ENCODE measurements at regions not wholly inside any gene's neighbourhood (a gene's known extent, or its start where the extent isn't known, plus 50 kb on each side); places are given as distances from the start of the nearest gene placed in this dataset.
"Not testable (repeated sequence)": the region's sequence is repeated elsewhere in the genome, so short reads cannot be mapped to it uniquely, and the experiment has no call there.

DNA sequence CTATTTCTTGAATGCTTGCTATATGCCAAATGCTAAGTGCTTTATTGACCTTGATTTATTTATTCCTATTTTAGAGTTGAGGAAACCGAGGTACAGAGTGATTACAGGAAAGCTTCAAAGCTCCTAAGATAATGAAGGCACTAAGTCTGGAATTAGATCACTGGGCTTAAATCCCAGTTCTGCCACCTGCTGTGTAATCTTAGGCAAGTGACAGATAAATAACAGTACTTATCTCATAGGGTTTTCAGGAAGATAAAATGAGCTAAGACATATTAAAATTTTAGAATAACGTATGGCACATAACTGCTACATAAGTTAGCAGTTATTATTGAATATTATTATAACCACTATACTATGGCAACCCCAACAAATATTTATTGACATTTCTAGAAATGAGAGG is 843.8 kb downstream of the DTWD2 start:
- H3K27me3 ChIP-seq (ENCODE audit: control insufficient read depth, insufficient read depth, low read length) = no peaks in the 10 kb centered on the region
- H3K36me3 ChIP-seq (ENCODE audit: control insufficient read depth, low read depth, low read length) = no peaks in the 10 kb centered on the region
- no peak overlapping the region for H3K4me3 ChIP-seq (ENCODE audit: low read length)
- H3K9ac ChIP-seq (ENCODE audit: low read length) = no peak overlapping the region
- no peaks in the 10 kb centered on the region for H3K9me3 ChIP-seq (ENCODE audit: control insufficient read depth, low read depth, low read length)
- H3K27ac ChIP-seq (ENCODE audit: low read length) = no peak overlapping the region
- no peaks in the 10 kb centered on the region for H3K4me1 ChIP-seq (ENCODE audit: control insufficient read depth, low read depth, low read length)

DNA sequence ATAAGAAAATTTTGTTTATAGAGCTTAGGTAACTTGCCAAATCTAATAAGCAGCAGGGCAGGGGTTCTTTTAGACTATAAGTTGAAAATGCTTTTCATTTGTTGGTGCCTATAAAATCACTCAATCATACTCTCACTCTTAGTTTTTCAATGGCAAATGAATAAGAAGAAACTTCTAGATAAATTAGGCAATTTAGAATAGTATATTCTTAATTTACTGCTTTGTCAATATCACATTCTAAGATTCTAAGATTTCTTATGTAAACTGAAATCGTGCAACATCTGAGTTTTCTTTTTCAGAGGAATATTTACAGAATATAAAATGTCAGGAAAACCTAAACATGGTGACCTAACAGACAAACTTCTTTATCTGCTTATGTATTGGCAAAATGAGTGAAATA is 849.0 kb downstream of the DTWD2 start:
- H3K27ac ChIP-seq (ENCODE audit: low read length) = no peak overlapping the region
- H3K9me3 ChIP-seq (ENCODE audit: control insufficient read depth, low read depth, low read length) = no peaks in the 10 kb centered on the region
- no peak overlapping the region for H3K4me3 ChIP-seq (ENCODE audit: low read length)
- no peaks in the 10 kb centered on the region for H3K4me1 ChIP-seq (ENCODE audit: control insufficient read depth, low read depth, low read length)
- H3K27me3 ChIP-seq (ENCODE audit: control insufficient read depth, insufficient read depth, low read length) = no peaks in the 10 kb centered on the region
- no peaks in the 10 kb centered on the region for H3K36me3 ChIP-seq (ENCODE audit: control insufficient read depth, low read depth, low read length)
- no peak overlapping the region for H3K9ac ChIP-seq (ENCODE audit: low read length)

DNA sequence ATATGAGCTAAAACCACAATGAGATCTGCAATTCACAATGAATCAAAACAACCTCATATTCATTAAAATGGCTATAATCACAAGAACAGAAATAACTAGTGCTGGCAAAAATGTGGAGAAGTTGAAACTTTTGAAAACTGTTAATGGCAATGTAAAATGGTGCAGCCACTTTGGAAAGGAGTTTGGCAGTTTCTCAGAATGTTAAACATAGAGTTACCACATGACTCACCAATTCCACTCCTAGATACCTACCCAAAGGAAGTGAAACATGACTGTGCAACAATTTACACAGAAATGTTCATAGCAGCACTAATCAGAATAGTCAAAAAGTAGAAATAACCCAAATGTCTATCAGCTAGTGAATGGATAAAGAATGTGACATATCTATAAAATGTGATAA is 862.2 kb downstream of the DTWD2 start:
- no peak overlapping the region for H3K9ac ChIP-seq (ENCODE audit: low read length)
- H3K9me3 ChIP-seq (ENCODE audit: control insufficient read depth, low read depth, low read length) = no peaks in the 10 kb centered on the region
- no peak overlapping the region for H3K4me3 ChIP-seq (ENCODE audit: low read length)
- H3K36me3 ChIP-seq (ENCODE audit: control insufficient read depth, low read depth, low read length) = no peaks in the 10 kb centered on the region
- no peaks in the 10 kb centered on the region for H3K4me1 ChIP-seq (ENCODE audit: control insufficient read depth, low read depth, low read length)
- no peak overlapping the region for H3K27ac ChIP-seq (ENCODE audit: low read length)
- no peaks in the 10 kb centered on the region for H3K27me3 ChIP-seq (ENCODE audit: control insufficient read depth, insufficient read depth, low read length)

DNA sequence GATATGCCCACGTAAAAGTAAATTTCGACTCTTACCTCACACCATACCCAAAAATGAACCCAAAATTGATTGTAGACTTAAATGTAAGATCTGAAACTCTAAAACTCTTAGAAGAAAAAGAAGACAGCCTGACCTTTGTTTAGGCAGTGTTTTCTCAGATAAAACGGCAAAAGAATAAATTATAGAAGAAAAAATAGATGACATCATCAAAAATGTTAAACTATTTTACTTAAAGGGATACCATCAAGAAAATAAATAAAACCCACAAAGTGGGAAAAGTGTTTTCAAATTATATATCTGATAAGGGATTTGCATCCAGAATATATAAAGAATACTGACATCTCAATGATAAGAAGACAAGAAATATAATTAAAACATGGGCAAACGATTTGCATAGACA is 862.7 kb downstream of the DTWD2 start:
- no peak overlapping the region for H3K4me3 ChIP-seq (ENCODE audit: low read length)

GRCh38 chr5:118121258-118121657 is 867.1 kb downstream of the DTWD2 start:
- Histone ChIP-seq H3K27me3 (ENCODE audit: control insufficient read depth, insufficient read depth, low read length) (no peaks in the 10 kb centered on the region), H3K4me1 (ENCODE audit: control insufficient read depth, low read depth, low read length) (no peaks in the 10 kb centered on the region), H3K4me3 (ENCODE audit: low read length) (no peak overlapping the region), H3K36me3 (ENCODE audit: control insufficient read depth, low read depth, low read length) (no peaks in the 10 kb centered on the region), H3K9me3 (ENCODE audit: control insufficient read depth, low read depth, low read length) (no peaks in the 10 kb centered on the region), H3K9ac (ENCODE audit: low read length) (no peak overlapping the region), H3K27ac (ENCODE audit: low read length) (no peak overlapping the region)

More for the DNA sequence above, 862.7 kb downstream of the DTWD2 start:
- Histone ChIP-seq H3K36me3 (ENCODE audit: control insufficient read depth, low read depth, low read length) (no peaks in the 10 kb centered on the region), H3K9ac (ENCODE audit: low read length) (no peak overlapping the region), H3K27ac (ENCODE audit: low read length) (no peak overlapping the region), H3K4me1 (ENCODE audit: control insufficient read depth, low read depth, low read length) (no peaks in the 10 kb centered on the region), H3K27me3 (ENCODE audit: control insufficient read depth, insufficient read depth, low read length) (no peaks in the 10 kb centered on the region), H3K9me3 (ENCODE audit: control insufficient read depth, low read depth, low read length) (no peaks in the 10 kb centered on the region)

DNA sequence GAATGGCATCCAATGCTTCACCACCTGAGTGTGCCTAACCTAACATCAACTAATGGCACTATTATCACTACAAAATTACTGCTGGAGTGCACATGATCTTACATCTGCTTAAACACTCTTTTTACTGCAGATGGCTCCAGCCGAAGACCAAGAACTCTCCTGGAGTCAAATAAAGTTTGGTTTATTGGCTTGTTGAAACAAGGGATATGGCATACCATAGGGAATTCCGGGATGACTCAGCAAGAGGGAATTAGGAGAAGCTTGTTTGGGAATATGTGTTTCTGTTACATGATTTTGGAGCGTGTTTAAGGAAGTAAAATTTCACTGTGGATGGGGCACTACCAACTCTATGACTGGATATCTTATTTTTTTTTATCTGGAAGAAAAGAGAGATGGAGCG is 872.6 kb downstream of the DTWD2 start:
- Histone ChIP-seq H3K9me3 (ENCODE audit: control insufficient read depth, low read depth, low read length) (no peaks in the 10 kb centered on the region), H3K9ac (ENCODE audit: low read length) (no peak overlapping the region), H3K4me1 (ENCODE audit: control insufficient read depth, low read depth, low read length) (no peaks in the 10 kb centered on the region), H3K36me3 (ENCODE audit: control insufficient read depth, low read depth, low read length) (no peaks in the 10 kb centered on the region), H3K4me3 (ENCODE audit: low read length) (no peak overlapping the region), H3K27ac (ENCODE audit: low read length) (no peak overlapping the region), H3K27me3 (ENCODE audit: control insufficient read depth, insufficient read depth, low read length) (no peaks in the 10 kb centered on the region)

DNA sequence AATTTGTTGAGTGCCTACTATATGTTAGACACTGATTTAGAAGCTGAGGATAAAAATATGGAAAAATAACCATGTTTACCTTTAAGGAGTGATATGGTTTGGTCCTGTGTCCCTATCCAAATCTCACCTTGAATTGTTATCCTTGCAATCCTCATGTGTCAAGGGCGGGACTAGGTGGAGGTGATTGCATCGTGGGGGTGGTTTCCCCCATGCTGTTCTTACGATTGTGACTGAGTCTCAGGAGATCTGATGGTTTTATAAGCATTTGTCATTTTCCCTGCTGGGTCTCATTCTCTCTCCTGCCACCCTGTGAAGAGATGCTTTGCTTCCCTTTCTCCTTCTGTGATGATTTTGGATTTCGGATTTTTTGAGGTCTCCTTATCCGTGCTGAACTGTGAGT is 876.4 kb downstream of the DTWD2 start:
- Histone ChIP-seq H3K27ac (ENCODE audit: low read length) (no peak overlapping the region), H3K27me3 (ENCODE audit: control insufficient read depth, insufficient read depth, low read length) (no peaks in the 10 kb centered on the region), H3K9ac (ENCODE audit: low read length) (no peak overlapping the region), H3K4me3 (ENCODE audit: low read length) (no peak overlapping the region), H3K36me3 (ENCODE audit: control insufficient read depth, low read depth, low read length) (no peaks in the 10 kb centered on the region), H3K9me3 (ENCODE audit: control insufficient read depth, low read depth, low read length) (no peaks in the 10 kb centered on the region), H3K4me1 (ENCODE audit: control insufficient read depth, low read depth, low read length) (no peaks in the 10 kb centered on the region)

- not testable (repeated sequence) for H3K4me1 ChIP-seq (ENCODE audit: control insufficient read depth, low read depth, low read length); H3K36me3 ChIP-seq (ENCODE audit: control insufficient read depth, low read depth, low read length); H3K27me3 ChIP-seq (ENCODE audit: control insufficient read depth, insufficient read depth, low read length); H3K4me3 ChIP-seq (ENCODE audit: low read length); H3K9ac ChIP-seq (ENCODE audit: low read length); H3K9me3 ChIP-seq (ENCODE audit: control insufficient read depth, low read depth, low read length); H3K27ac ChIP-seq (ENCODE audit: low read length)
These were observed 881.1 kb downstream of the DTWD2 start for GRCh38 chr5:118107246-118107645.

DNA sequence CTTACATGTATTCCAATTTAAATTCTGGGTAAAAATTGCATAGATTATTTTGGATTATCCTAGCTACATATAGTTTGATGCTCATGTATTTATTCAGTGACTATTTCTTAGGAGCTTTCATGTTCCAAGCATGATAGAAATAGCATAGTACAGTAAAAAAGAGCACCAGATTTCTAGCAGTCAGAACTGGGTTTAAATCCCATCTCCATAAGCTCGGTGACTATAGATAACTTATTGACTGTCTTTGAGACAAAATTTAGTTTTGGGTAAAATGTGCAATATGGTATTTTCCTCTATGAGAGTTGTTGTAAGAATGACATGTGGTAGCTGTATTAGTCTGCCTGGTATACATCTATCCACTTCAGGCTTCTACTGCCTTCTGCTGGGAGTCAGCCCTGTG is 889.6 kb downstream of the DTWD2 start:
- no peaks in the 10 kb centered on the region for H3K36me3 ChIP-seq (ENCODE audit: control insufficient read depth, low read depth, low read length)
- H3K9me3 ChIP-seq (ENCODE audit: control insufficient read depth, low read depth, low read length) = no peaks in the 10 kb centered on the region
- no peak overlapping the region for H3K9ac ChIP-seq (ENCODE audit: low read length)
- H3K4me1 ChIP-seq (ENCODE audit: control insufficient read depth, low read depth, low read length) = no peaks in the 10 kb centered on the region
- H3K27me3 ChIP-seq (ENCODE audit: control insufficient read depth, insufficient read depth, low read length) = no peaks in the 10 kb centered on the region
- no peak overlapping the region for H3K27ac ChIP-seq (ENCODE audit: low read length)
- H3K4me3 ChIP-seq (ENCODE audit: low read length) = no peak overlapping the region

DNA sequence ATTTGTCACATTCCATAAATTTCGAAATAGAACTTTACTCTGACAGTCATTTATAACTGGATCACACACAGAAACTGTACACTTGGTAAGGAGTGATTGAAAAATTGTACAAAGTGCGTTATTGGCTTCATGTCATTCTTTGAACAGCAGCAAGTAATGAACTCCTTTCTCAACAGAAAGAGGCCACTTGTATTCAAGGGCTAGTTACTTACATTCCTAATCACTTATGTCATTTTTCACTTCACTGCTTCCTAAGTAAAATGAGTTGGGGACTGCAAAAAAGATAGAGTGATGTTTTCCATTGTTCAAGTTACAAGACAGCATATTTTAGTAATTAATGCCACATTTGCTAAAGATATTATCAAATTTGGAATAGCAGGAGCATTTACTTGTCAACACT is 893.2 kb downstream of the DTWD2 start:
- H3K9ac ChIP-seq (ENCODE audit: low read length) = no peak overlapping the region
- no peaks in the 10 kb centered on the region for H3K27me3 ChIP-seq (ENCODE audit: control insufficient read depth, insufficient read depth, low read length)
- no peaks in the 10 kb centered on the region for H3K9me3 ChIP-seq (ENCODE audit: control insufficient read depth, low read depth, low read length)
- no peaks in the 10 kb centered on the region for H3K4me1 ChIP-seq (ENCODE audit: control insufficient read depth, low read depth, low read length)
- H3K4me3 ChIP-seq (ENCODE audit: low read length) = no peak overlapping the region
- no peak overlapping the region for H3K27ac ChIP-seq (ENCODE audit: low read length)
- H3K36me3 ChIP-seq (ENCODE audit: control insufficient read depth, low read depth, low read length) = no peaks in the 10 kb centered on the region

- Histone ChIP-seq H3K27ac (ENCODE audit: low read length) (no peak overlapping the region), H3K9me3 (ENCODE audit: control insufficient read depth, low read depth, low read length) (no peaks in the 10 kb centered on the region), H3K36me3 (ENCODE audit: control insufficient read depth, low read depth, low read length) (no peaks in the 10 kb centered on the region), H3K4me1 (ENCODE audit: control insufficient read depth, low read depth, low read length) (no peaks in the 10 kb centered on the region), H3K9ac (ENCODE audit: low read length) (no peak overlapping the region), H3K4me3 (ENCODE audit: low read length) (no peak overlapping the region), H3K27me3 (ENCODE audit: control insufficient read depth, insufficient read depth, low read length) (no peaks in the 10 kb centered on the region)
These were observed 899.9 kb downstream of the DTWD2 start for GRCh38 chr5:118088448-118088847.

DNA sequence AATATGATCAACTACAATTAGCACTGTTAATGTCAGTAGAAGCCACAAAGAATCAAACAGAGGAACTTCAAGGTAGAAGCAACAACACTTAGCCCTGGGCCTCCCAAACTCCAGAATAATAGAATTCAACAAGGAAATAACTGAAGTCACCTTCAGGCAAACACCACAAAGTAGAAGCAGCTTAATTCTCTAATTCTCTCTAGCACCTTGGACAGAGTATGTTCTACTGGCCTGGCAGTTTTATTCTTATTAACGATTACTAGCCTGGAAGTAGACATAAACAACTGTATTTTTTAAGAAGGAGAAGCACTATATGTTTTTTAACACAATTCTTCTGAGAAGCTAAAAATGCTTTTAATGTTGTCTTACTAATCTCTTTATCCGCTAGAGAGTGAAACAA is 911.9 kb downstream of the DTWD2 start:
- H3K9ac ChIP-seq (ENCODE audit: low read length) = no peak overlapping the region
- H3K36me3 ChIP-seq (ENCODE audit: control insufficient read depth, low read depth, low read length) = no peaks in the 10 kb centered on the region
- no peaks in the 10 kb centered on the region for H3K27me3 ChIP-seq (ENCODE audit: control insufficient read depth, insufficient read depth, low read length)
- no peak overlapping the region for H3K27ac ChIP-seq (ENCODE audit: low read length)
- no peaks in the 10 kb centered on the region for H3K4me1 ChIP-seq (ENCODE audit: control insufficient read depth, low read depth, low read length)
- H3K9me3 ChIP-seq (ENCODE audit: control insufficient read depth, low read depth, low read length) = no peaks in the 10 kb centered on the region
- no peak overlapping the region for H3K4me3 ChIP-seq (ENCODE audit: low read length)

DNA sequence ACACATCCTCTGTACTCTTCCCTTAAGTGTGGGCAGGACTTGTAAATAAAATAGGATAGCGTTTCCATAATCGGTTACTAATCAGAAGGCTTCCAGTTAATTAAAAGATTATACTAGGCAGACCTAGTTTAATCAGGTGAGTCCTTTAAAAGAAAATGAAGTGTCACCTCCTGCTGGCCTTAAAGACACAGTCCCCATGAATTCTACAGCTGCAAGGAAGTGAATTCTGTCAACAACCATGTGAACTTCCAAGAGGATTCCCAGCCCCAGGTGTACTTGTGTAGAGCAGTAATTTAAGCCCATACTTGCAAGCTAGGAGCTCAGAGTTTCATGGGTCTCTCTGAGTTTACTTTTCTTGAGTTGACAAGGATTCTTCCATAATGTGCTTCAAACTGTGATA is 918.3 kb downstream of the DTWD2 start:
- Histone ChIP-seq H3K36me3 (ENCODE audit: control insufficient read depth, low read depth, low read length) (no peaks in the 10 kb centered on the region), H3K4me3 (ENCODE audit: low read length) (no peak overlapping the region), H3K9me3 (ENCODE audit: control insufficient read depth, low read depth, low read length) (no peaks in the 10 kb centered on the region), H3K27me3 (ENCODE audit: control insufficient read depth, insufficient read depth, low read length) (no peaks in the 10 kb centered on the region), H3K4me1 (ENCODE audit: control insufficient read depth, low read depth, low read length) (peaks cover 4% of the 10 kb centered on the region), H3K27ac (ENCODE audit: low read length) (no peak overlapping the region), H3K9ac (ENCODE audit: low read length) (no peak overlapping the region)
